Middle frontal gyrus (tissue), 1 donor: ENCODE measurements at regions not wholly inside any gene's neighbourhood (a gene's known extent, or its start where the extent isn't known, plus 50 kb on each side); places are given as distances from the start of the nearest gene placed in this dataset.

Source experiments
- DNase-seq: peaks from one replicate; pipeline ENCODE4 v3.0.0-alpha.2; 2015; ENCODE audit warnings: low spot score; ENCODE audit errors: extremely low spot score

DNA sequence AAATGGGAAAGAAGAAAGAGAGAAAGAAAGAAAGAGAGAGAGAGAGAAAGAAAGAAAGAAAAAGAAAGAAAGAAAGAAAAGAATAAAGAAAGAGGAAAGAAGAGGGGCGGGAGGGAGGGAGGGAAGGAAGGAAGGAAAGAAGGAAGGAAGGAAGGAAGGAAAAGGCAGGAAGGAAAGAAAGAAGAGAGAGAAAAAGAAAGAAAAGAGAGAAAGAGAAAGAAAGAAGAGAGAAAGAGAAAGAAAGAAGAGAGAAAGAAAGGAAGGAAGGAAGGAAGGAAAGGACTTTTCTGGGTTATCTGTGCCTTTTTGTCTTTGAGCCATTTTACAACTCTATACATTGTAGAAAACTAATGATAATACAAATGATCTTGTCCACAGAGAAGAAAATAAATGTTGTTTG lies 136.6 kb upstream of the SMAD3 start:
- no peak for DNase-seq

DNA sequence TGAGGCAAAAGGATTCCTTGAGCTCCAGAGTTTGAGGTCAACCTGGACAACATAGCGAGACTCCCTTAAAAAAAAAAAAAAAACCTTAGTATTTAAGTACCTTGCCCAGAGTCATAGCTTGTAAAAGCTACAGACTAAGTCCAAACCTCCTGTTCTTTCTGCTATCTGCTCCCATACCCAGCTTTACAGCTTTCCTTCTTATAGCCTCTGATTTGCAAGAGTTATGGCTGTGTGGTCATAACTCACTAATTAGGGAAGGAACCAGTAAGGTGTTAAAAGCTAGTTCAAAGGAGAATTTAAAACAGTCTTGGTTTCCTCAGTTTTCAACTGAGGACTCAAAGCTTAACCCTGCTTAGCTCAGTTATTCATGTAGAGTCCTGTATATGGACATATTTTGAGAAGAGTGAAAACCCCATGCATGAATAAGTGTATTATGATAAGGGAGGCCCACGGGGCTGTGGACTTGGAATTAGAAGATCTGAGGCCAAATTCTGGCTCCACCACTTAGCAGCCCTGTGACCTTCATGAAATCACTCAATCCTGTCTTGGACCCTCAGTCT lies 135.5 kb upstream of the SMAD3 start:
- no peak for DNase-seq

DNA sequence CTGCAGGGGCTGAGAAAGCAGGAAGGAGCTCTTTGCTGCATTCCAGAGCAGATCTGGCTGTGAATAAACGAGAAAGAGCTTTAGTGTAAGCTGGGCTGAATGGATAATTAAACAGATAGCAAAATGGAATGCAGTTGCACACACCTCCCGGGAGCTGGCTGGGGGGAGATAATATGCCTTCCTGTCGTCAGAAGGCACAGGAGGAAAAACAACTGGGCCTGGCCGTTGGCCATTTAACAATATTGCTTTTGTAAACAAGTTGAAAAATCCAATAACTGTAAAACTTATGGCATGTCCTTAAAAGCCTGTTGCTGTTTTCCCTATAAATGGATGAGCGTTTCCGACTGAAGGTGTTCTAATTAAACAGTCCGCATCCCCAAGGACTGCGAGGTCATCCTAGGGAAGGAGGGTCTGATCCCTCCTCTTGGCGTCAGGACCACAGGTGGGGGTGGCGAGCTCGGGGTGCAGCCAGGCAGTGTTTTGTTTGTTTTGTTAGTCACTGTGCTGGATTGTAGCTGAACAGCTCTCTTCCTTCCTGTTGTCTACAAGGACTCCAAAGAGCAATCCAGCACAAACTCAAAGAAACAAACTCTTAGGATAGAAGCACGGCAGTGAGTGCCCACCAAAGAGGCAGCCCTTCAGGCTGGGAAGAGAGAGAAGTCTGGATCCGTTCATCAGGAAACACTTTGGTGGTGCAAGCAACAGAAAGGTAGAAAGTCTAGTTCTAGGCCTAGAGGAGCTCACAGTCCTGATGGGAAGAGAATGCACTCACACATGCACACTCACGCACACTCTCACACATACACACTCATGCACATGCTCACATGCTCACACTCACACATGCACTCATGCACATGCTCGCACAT lies 133.4 kb upstream of the SMAD3 start:
- no peak for DNase-seq

DNA sequence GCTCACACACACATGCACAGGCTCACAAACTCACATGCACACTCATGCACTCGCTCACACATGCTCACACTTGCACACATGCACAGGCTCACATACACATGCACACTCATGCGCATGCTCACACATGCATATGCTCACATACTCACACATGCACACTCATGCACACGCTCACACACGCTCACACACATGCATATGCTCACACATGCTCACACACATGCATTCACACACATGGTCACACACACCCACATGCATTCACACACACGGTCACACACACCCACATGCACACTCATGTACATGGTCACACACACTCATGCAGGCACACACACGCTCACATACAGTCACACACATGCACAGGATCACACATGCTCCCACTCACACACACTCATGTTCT lies 132.8 kb upstream of the SMAD3 start:
- no peak for DNase-seq

DNA sequence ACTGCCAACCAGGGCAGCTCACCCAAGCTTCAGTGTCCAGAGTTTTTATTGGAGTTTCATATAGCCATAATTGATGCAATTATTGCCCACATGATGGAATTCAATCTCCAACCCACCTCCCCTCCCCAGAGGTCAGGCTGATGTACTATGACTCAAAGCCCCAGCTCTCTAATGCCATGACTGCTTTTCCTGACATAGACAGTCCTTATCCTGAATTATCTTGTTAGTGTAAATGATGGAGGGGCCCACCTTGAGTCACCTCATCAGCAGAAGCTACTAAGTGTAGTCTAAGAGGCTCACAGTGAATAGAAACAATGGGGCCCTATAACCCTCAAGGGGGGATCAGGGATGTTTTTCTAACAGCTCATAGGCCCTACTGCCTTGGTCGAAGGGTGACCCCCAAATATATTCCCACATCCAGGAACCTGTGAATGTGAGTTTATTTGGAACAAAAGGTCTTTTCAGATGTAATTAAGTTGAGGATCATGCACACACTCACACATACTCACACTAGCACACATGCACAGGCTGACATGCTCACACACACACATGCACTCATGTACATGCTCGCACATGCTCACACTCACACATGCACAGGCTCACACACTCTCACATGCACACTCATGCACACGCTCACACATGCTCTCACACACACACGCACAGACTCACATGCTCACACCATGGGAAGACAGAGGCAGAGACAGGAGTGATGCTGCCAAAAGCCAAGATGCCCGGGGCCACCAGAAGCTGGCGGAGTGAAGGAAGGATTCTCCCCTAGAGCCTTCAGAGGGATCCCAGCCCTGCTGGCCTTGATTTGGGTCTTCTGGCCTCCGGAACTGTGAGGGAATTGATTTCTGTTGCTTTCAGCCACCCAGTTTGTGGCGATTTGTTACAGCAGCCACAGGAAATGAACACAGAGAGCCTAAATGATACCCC lies 131.2 kb upstream of the SMAD3 start:
- no peak for DNase-seq

DNA sequence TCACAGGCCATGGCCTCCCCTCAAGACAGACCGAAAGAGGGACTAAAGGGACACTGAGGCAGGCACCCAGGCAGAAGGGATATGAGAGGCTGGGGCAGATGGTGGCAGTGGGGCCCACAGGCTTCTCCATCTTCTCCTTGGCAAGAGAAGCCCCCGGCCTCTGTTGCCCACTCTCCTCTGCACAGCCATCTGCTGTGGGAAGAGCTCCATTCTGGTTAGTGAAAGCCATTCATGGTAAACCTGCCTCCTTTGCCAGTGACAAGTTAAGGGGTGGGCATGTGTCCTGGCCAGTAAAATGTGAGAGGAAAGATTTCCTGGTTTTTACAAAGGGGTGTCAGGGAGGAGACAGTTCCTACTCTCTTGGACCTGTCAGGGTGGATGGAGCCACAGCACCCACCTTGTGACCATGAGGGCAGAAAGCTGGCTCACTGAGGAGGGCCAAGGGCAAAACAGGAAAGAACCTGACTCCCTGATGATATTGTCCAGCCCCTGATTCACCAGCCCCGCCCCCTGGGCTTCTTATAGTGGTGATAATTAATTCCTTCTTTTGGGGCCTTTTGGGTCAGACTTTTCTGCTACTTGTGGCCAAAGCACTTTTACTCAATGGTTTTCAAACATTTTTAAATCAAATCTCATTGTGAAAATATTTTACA lies 130.4 kb upstream of the SMAD3 start:
- no peak for DNase-seq

DNA sequence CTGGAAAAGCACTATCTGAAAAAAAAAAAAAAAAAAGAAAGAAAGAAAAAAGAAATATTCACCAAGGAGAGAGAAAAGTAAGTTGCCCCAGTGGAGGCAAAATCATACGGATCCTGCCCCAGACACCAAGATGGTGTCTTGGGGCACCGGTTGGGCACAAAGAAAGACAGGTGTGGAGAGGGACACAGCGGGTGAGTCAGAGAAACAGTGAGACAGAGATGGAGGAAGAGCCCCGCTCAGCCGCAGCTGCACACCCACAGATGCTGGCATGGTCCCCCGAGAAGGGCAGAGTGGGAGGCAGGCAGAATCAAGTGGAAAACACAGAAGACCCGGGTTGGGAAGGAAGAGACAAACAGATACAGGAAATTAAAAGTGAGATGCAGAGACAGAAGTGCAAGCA lies 129.7 kb upstream of the SMAD3 start:
- no peak for DNase-seq

DNA sequence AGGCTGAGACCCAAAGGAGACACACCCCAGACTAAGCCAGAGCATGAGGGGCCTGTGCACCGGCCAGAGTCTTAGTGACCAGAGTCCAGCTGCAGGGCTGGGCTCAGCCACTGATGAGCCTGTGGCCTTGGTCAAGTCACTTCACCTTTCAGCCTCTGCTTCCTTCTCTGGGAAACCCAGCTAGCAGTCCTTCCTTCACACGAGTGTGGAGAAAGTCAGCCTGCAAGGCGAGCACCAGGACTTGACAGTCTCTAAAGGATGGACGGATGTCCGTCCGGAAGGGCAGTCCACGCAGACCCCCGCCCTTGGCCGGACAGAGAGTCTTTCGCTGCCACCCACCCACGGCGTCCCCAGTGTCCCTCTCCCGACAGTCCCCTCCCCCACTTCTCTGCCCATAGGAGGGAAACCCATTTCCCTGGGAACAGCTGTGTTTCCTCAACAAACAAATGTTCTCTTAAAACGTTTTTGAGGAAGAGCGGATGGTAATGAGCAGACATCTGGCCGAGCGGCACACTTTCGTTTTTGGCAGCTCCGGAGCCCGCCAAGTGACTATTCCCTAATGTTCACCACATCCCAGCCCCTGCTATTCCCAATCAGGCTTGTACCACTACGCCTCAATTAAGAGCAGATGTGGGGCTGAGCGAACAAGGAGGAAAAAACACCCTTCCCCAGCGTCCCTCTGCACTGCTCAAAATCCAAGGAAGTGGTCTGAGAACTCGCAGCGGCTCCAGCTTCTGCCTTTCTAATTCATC lies 129.1 kb upstream of the SMAD3 start:
- DNase-seq, result no peak

DNA sequence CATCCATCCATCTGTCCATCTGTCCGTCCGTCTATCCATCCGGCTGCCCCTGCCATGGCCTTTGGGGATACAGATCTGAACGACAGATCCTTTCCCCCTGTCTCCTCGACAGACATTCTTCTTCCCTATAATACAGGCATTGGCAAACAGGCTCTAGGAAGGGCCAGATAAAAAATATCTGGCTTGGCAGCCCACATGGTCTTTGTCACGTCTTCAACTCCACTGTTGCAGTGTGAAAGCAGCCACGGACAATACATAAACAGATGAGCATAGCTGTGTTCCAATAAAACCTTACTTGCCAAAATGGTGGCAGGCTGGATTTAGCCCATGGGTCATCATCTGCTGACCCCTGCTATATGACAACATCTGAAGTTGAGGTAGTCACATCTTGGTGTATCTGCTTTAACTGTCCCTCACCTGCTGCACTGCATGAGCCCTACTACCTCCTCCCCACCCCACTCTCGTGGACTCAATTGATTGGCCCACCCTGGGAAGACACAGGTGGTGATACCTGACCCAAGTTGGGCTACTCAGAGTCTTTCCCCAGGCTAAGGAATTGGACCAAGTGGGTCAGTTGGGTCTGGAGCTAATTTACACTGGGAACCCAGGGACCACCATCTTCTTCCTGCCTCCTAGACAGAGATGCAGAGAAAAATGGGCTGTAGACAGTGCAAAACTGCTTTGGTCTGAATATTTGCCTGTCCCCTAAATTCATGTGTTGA lies 128.4 kb upstream of the SMAD3 start:
- DNase-seq, result no peak

DNA sequence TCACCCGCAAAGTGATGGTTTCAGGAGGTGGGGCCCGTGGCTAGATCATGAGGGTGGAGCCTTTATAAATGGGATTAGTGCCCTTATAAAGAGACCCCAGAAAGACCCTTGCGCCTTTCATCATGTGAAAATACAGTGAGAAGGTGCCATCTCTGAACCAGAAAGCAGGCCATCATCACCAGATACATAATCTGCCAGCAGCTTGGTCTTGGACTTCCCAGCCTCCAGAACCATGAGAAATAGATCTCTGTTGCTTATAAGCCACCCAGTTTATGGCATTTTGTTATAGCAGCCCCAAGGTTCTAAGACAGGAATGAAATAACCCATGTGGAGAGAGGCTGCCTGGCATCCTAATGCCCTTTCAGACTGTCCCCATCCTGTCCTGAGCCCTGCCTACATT lies 127.8 kb upstream of the SMAD3 start:
- DNase-seq, result no peak

DNA sequence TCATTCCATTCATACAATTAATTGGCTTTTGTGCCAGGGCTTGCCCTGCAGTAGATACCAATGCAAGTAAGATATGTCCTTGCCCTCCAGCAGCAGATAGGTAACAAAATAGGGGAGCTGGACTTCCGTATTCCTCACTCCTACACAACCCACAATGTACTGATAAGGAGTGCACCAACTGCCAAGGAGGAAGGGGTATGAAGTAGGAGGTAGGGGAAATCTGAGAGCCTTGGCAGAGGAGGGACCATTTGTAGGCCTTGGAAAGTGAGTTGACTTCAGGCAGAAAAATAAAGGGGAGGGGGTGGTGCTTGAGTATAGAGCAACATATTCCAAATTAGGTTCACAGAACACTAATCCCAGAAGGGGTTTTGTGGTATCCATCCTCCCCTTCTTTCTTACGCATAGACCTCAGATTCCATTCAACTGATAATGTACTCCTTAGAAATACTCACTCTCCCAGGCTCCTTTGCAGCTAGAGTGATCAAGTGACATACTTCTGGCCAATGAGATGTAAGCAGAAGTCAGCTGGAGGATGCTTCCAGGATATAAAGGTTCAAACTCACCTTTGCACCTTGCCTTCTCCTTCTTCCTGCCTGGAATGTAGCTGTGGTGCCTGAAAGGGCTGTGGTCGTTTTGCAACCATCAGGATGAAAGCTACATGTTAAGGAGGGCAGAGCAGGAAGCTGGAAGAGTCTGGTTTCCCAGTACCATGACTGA lies 127.1 kb upstream of the SMAD3 start:
- DNase-seq, result no peak

DNA sequence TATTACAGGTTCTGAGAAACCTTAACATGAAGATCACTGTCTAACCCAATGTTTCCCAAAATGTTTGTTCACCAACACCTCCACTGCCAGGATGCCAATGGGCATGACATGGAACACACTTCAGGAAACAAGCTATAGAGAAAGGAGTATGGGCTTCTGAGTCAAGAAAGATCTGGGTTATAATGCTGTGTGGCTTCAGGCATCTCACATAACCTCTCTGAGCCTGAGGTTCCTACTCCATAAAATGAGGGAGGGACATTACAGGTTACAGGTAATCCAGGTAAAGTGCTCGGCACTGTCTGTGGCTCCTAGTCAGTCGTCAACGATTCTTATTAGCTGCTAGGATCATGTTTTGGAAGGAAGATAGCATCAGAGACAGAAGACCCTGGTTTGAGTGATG lies 126.4 kb upstream of the SMAD3 start:
- no peak for DNase-seq

DNA sequence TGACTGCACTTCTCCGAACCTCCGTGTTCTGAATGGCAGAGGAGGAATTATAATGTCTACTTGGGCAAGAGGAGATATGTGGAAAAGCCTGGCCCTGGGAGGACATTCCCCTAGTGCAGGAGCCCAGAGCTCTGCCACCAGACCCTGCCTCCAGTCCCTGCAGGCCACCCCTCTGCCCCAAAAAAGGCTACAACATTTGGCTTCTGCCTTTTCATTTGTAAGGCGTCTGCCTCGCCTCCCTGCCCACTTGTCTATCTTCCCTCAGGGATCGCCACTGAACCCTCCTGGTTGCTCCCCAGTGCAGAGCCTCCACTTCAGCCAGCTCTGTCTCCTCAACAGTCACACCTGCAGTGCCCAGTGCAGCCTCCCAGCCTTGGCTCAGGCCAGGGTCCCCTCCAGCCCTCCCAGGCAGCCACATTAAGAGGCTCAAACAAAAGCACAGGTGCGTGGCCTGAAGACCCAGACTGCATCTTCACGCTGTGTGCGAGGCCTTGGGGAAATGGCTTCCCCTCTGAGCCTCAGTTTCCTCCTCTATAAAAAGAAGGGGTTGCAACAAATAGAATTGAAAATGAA lies 125.9 kb upstream of the SMAD3 start:
- no peak for DNase-seq

DNA sequence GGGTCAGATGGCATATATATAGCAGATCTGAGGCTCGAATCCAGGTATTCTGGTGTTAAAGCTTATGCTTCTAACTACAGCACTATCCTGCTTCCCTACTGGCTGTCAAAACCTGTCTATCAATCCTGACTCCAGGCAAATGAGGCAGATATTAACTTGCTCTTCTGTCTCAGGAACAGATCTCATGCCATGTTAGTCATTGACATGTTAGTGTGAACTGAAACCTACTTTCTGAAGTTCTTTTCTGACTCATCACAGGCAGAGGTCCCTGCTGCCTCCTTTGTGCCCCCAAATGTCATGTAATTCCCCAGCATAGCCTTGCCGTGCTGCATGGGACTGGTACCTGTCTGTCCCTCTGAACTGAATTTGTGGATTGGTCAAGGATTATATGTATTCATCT lies 125.0 kb upstream of the SMAD3 start:
- no peak for DNase-seq

DNA sequence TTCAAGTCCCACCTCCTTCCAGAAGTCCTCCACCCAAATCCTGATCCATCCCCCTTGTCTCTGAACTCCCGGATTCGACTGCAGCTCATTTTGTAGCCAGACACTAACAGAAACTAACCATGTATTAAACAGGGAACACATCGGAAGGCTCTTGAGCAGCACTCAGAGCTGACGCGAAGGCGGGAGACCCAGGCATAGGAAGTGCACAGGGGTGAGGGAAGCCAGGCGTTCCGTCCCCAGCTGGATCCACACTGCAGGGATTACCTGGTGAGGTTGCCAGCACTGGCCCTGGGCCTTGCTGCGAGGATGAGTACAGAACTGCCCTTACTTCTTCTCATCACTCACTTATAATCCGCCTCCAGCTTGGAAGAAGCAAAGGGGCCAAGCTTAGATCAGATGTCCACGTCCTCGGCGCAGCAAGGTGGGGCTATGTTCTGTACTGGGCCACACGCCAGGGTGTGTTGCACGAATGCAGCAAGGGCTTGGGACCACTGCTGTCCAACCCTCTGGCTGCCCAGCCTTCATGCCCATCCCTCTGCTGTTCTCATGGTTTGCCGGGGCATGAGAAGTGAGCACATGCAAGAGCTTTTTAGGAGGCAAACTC lies 124.2 kb upstream of the SMAD3 start:
- no peak for DNase-seq

DNA sequence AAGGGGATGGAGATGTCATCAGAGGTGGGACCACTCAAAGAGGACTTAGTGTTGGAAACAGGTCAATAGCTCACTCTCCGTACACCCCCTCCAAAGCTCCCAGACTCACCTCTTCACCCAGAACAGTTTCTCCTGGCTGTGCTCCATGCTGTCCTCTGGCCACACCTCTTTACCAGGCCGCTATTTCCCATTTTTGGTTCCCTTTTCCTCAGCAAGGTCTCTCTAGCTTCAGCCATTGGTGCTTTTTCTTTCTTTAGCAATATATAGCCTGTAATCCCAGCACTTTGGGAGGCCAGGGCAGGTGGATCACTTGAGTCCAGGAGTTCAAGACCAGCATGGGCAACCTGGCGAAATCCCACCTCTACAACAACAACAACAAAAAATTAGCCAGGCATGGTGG lies 123.6 kb upstream of the SMAD3 start:
- no peak for DNase-seq

DNA sequence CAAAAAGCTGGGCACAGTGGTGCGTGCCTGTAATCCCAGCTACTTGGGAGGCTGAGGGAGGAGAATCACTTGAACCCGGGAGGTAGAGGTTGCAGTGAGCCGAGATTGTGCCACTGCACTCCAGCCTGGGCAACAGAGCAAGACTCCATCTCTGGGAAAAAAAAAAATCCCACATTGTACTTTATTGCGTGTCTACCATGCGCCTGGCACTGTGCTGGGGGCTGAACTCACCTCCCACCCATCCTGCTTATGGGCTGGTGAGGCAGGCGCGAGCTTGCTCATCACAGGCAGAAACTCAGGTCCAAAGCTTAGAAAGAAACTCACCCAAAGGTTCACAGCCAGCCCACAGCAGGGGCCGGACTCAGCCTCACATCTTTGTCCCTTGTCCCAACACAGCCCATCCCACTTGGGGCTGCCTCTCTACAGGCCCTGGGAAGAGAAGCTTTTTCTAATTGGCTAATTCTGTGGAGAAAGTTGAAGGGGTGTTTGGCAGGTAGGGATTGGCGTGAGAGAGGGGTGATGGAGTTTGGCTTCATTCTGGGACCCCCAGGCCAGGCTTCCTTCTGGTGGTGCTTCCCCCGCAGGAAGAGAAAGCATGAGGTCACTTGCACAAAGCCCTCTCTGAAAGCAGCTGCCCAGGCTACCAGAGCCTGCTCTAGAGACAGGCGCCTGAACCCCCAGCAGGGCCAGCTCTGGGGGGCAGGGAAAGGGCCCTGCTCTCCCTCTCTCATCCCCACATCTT lies 122.6 kb upstream of the SMAD3 start:
- no peak for DNase-seq

DNA sequence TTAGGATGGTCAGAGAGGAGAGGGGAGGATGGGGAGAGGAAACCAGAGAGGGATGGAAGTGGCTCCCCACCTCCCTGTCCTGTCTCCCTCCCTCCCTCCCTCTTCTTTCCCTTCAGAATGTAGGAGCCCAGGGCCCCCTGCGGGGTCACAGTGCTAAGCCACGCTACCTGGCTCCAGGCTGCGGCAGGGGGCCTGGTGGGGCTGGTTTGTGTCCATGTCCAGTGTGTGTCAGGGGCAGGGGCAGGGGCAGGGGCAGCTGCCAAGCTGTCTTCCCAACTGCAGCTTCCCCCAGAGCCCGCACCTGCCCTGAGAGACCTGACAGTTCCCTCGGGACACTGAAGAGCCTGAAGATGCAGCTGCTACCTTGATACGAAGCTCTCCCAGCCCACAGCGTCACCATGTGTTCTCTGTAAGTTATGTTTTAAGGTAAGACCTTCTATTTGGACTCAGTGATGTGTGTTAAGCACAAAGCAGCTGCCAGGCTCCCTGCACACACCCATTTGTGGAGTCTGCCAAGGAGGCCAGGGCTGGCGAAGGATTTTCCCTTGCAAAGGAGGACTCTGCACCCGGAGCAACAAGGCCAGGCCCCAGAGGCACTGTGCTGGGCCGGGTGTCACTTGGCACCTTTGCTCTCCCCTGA lies 121.8 kb upstream of the SMAD3 start:
- no peak for DNase-seq
